HUES48 (cell line): ENCODE measurements at regions not wholly inside any gene's neighbourhood (a gene's known extent, or its start where the extent isn't known, plus 50 kb on each side); places are given as distances from the start of the nearest gene placed in this dataset.

ENCODE experiments used
- H3K27ac ChIP-seq: one replicate; pipeline ENCODE4 v1.7.0; 2013; ENCODE audit warnings: low read depth, low read length, inconsistent platforms
- H3K27me3 ChIP-seq: 2 replicates; pipeline ENCODE4 v1.6.1; 2013; ENCODE audit warnings: mild to moderate bottlenecking, low read length; ENCODE audit not compliant: control insufficient read depth, insufficient read depth
- H3K36me3 ChIP-seq: 2 replicates; pipeline ENCODE4 v1.6.1; 2013; ENCODE audit warnings: low read length; ENCODE audit not compliant: control insufficient read depth, insufficient read depth
- H3K4me1 ChIP-seq: 2 replicates; pipeline ENCODE4 v1.6.1; 2013; ENCODE audit warnings: mild to moderate bottlenecking, low read length; ENCODE audit not compliant: control insufficient read depth, insufficient read depth
- H3K4me3 ChIP-seq: 2 replicates; pipeline ENCODE4 v1.5.1; 2013; ENCODE audit warnings: mild to moderate bottlenecking, low read depth, low read length
- H3K9ac ChIP-seq: 2 replicates; pipeline ENCODE4 v1.6.1; 2013; ENCODE audit warnings: mild to moderate bottlenecking, low read depth, low read length, moderate library complexity
- H3K9me3 ChIP-seq: 2 replicates; pipeline ENCODE4 v1.6.1; 2013; ENCODE audit warnings: low read length; ENCODE audit not compliant: control insufficient read depth, insufficient read depth

DNA sequence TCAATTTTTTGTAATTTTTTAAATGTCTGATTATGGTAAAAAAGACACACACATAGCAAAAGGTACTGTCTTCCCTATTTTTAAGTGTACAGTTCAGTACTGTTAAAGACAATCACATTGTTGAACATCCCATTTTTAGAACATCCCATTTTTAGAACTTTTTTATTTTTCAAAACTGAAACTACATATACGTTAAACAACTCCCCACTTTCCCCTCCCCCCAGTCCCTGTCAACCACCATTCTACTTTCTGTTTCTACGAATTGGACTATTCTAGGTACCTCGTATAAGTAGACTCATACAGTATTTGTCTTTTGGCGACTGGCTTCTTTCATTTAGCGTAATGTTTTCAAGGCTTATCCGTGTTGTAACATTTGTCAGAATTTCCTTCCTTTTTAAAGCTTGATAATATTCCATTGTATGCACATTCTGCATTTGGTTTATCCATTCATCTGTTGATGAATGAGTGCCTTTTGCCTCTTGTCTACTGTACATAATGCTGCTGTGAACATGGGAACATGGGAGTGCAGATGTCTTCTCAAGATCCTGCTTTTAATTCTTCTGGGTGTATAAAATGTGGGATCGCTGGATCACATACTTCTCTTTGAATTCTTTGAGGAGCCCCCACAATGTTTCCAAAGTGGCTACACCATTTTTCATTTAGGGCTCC, 154.0 kb downstream of the PIK3R1 start:
- Histone ChIP-seq H3K9ac (no peak overlapping the region), H3K27ac (no peak overlapping the region), H3K27me3 (no peaks in the 10 kb centered on the region), H3K9me3 (no peaks in the 10 kb centered on the region), H3K4me3 (no peak overlapping the region), H3K4me1 (no peaks in the 10 kb centered on the region), H3K36me3 (no peaks in the 10 kb centered on the region)

DNA sequence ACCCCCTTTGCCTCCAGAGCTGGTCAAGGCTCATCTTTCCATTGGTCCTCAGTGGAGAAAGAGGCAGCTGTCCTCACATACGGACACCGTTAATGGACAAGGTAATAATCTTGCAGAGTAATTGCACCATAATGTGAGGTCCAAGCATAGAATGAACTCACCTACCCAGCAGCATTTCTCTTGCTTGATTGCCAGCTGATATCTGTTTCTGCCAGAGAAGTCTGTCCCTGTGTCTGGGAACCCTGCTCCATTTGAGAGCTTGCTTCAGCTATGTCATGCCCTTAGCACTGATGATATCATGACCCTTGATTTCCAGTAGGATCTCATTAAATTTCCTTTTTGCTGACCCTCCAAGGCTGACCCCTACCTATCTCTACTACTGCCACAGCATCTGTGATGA, 154.6 kb downstream of the PIK3R1 start:
- no peaks in the 10 kb centered on the region for H3K9me3 ChIP-seq

DNA sequence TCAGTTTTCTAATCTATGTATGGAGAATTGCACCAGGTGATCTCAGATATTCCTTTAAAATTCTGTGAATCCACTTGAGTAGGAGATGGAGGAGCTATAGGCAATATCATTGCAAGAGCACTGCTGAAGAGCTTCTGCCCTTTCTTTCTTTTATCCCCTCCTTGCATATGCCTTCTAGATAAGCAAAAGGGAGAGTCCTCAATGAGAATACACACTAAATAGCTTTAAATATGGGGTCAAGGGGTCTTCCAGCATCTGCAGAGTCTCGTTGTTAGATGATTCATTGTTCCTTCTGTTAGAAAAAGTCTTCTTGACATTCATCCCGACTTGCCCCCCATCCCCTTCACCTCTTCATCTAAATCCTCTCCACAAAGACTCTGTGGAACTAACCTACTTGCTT, 156.1 kb downstream of the PIK3R1 start:
- Histone ChIP-seq H3K36me3 (no peaks in the 10 kb centered on the region), H3K9ac (no peak overlapping the region), H3K27ac (no peak overlapping the region)

More for the DNA sequence above, 154.6 kb downstream of the PIK3R1 start:
- H3K4me3 ChIP-seq, result no peak overlapping the region
- no peak overlapping the region for H3K9ac ChIP-seq
- H3K36me3 ChIP-seq, result no peaks in the 10 kb centered on the region
- H3K4me1 ChIP-seq, result no peaks in the 10 kb centered on the region
- no peaks in the 10 kb centered on the region for H3K27me3 ChIP-seq
- H3K27ac ChIP-seq, result no peak overlapping the region

DNA sequence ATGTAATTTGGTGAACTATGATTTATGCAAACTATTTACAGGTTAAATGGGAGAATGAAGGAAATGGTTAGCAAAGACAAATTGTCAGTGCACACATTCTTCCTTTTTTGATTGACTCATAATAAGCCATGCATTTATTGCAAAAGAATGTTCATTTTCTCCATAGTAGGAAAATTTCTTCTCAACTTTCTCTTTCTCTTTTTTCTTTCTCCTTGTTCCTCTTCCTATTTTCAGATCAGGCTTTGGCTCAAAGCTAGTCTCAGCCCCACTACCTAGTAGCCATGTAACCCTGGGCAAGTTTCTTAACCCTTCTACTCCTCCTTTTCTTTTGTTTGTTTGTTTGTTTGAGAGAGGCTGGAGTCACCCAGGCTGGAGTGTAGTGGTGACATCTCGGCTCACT, 156.6 kb downstream of the PIK3R1 start:
- no peak overlapping the region for H3K9ac ChIP-seq
- no peak overlapping the region for H3K27ac ChIP-seq
- no peaks in the 10 kb centered on the region for H3K9me3 ChIP-seq
- no peaks in the 10 kb centered on the region for H3K4me1 ChIP-seq
- H3K36me3 ChIP-seq, result no peaks in the 10 kb centered on the region
- H3K27me3 ChIP-seq, result no peaks in the 10 kb centered on the region
- no peak overlapping the region for H3K4me3 ChIP-seq

More for the DNA sequence above, 156.1 kb downstream of the PIK3R1 start:
- Histone ChIP-seq H3K4me1 (no peaks in the 10 kb centered on the region), H3K9me3 (no peaks in the 10 kb centered on the region), H3K4me3 (no peak overlapping the region), H3K27me3 (no peaks in the 10 kb centered on the region)

DNA sequence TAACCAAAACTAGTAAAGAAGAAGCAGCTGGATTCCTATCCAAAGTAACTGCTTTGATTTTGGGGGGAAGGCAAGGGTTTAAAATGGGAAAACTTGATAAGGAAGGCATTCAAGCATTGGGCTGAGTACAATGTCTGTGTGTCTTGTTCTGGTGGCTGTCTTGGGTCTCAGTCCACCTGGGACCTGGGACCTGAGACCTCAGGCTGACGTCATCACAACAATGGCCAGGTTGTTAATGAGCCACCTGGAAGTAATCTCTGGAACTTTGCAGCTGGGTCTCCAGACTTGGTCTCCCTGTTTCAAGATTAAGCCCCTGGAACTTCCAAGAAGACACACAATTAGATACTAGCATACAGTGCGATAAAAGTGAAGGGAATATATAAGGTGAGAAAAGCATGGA, 157.5 kb downstream of the PIK3R1 start:
- no peaks in the 10 kb centered on the region for H3K27me3 ChIP-seq
- peaks cover under 1% of the 10 kb centered on the region for H3K4me1 ChIP-seq
- H3K9me3 ChIP-seq, result no peaks in the 10 kb centered on the region
- H3K9ac ChIP-seq, result no peak overlapping the region
- no peak overlapping the region for H3K27ac ChIP-seq
- H3K4me3 ChIP-seq, result no peak overlapping the region
- no peaks in the 10 kb centered on the region for H3K36me3 ChIP-seq

DNA sequence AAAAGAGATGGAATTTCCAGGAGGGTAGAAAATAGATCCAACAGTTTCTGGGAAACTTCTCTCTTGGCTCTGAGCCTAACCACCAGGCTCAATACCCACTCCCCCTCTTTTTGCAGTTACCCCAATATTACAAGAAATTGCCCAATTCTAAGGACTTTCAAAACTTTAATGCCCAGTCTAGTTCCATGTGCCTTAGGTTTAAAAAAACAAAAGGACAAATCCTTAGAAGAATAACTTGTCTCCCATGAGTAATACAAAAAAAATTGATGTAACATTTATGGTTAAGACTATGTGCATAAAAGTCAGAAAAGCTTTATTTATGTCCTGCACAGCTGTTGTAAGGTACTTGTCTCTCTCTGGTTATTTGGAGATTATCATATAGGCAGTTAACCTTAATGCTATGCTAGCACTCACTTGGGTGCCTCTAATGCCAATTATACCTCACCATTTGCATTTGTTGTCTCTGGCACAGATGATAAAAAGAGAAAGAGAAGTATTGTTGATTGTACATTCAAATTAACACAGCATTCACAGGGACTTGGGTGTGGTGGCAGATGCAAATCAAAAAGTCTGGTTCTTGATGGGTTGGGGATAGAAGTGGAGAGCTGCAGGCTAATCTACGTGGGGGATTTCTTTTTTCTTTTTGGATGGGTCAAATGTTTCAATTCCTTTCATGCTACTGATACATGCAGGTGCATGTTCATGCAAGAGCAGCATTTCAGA, 159.4 kb downstream of the PIK3R1 start:
- peaks cover 8% of the 10 kb centered on the region for H3K4me1 ChIP-seq
- H3K9me3 ChIP-seq, result no peaks in the 10 kb centered on the region
- H3K27me3 ChIP-seq, result no peaks in the 10 kb centered on the region
- no peak overlapping the region for H3K9ac ChIP-seq
- H3K27ac ChIP-seq, result no peak overlapping the region
- no peaks in the 10 kb centered on the region for H3K36me3 ChIP-seq
- H3K4me3 ChIP-seq, result no peak overlapping the region

DNA sequence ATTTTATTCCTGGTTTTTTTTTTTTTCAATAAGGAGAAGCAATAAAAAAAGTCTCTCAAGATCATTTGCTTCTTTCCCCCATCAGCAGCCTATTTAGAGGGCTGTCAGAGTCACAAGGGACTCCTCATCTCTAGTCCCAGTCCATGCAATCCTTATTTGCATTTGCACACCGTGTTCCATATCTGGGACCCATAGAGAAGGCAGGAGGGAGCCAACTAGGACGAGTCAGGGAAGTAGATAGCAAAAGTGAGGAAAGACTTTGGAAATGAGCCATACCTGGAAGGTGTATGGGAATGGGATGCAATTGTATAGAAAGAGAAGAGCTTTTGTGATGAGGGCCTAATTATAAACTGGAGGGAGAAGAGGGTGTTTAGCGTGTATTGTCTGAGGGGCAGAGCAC, 160.0 kb downstream of the PIK3R1 start:
- H3K9ac ChIP-seq, result no peak overlapping the region
- no peak overlapping the region for H3K4me3 ChIP-seq
- no peaks in the 10 kb centered on the region for H3K27me3 ChIP-seq
- no peaks in the 10 kb centered on the region for H3K9me3 ChIP-seq
- H3K4me1 ChIP-seq, result peaks cover 8% of the 10 kb centered on the region
- no peak overlapping the region for H3K27ac ChIP-seq
- H3K36me3 ChIP-seq, result no peaks in the 10 kb centered on the region

DNA sequence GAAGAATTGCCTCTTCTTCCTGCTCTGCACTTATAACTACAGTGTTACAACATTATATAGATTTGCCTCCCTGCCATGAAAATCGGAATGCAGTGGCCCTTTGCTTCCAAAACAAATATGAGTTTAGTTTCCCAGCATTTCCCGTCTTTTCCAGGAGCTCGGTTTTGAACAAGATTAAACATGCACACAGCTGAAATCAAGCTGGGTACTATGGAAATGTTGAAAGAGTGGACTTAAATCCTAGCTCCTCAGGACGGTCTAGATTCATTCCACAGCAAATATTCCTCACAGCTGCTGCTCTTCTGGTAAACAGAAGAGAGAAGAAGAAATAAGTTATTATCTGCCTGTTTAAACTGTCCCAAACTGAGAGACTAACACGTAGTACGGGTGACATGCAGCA, 161.4 kb downstream of the PIK3R1 start:
- Histone ChIP-seq H3K9ac (no peak overlapping the region), H3K9me3 (no peaks in the 10 kb centered on the region), H3K36me3 (no peaks in the 10 kb centered on the region), H3K4me1 (peaks cover 8% of the 10 kb centered on the region), H3K27ac (no peak overlapping the region), H3K4me3 (no peak overlapping the region), H3K27me3 (no peaks in the 10 kb centered on the region)

DNA sequence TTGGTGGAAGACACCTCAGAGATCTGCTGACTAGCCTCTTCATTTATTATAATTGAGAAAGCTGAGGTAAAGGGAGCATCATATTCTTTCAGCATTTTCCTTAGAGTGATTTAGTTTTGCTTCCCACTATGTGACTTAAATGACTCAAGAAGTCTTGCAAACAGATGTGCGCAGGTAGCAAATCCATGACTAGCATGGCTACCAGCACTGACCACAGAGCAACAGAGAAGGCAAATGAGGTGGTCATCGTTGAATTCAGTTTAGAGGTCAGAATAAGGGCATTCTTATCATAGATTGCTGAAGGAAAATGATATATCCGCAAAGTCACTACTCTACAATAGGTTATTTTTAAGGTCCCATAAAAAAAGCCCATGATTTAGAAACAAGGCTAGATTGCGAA, 162.2 kb downstream of the PIK3R1 start:
- H3K9me3 ChIP-seq, result no peaks in the 10 kb centered on the region
- no peak overlapping the region for H3K9ac ChIP-seq
- H3K27ac ChIP-seq, result no peak overlapping the region
- H3K4me1 ChIP-seq, result peaks cover 8% of the 10 kb centered on the region
- no peaks in the 10 kb centered on the region for H3K36me3 ChIP-seq
- H3K27me3 ChIP-seq, result no peaks in the 10 kb centered on the region
- no peak overlapping the region for H3K4me3 ChIP-seq

DNA sequence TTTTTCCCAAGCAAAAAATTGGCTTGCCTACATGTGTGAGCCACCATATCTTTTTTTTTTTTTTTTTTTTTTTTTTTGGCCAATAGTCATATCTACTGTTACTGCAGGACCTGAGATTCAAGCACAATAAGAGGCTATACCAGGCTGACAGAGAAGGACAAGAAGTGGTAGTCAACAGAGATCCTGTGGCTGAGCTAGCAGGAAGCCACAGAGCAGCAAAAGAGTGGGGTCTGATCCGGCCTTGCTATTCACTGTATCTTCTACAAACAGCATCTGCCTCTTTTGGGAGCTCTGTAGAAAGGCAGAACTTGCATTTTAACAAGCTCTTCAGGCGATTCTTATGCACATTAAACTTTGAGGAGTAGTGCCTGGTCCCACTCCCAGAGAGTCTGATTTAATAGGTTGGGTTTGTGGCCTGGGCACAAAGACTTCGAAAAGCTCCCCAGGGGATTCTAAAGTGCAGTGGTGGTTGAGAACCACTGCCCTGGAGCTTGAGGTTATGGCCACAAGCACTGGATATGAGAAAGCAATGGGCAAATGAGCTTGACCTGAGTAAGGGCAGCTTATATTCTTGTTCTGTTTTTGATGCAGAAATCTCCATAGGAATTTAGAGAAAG, 162.8 kb downstream of the PIK3R1 start:
- Histone ChIP-seq H3K36me3 (no peaks in the 10 kb centered on the region), H3K9me3 (no peaks in the 10 kb centered on the region), H3K27ac (no peak overlapping the region)

More for the DNA sequence above, 162.8 kb downstream of the PIK3R1 start:
- H3K4me3 ChIP-seq, result no peak overlapping the region
- peaks cover 8% of the 10 kb centered on the region for H3K4me1 ChIP-seq
- H3K27me3 ChIP-seq, result no peaks in the 10 kb centered on the region
- no peak overlapping the region for H3K9ac ChIP-seq
